ENCODE measurements at regions not wholly inside any gene's neighbourhood (a gene's known extent, or its start where the extent isn't known, plus 50 kb on each side); places are given as distances from the start of the nearest gene placed in this dataset.
"Not testable (repeated sequence)": the region's sequence is repeated elsewhere in the genome, so short reads cannot be mapped to it uniquely, and the experiment has no call there.

- DNase-seq (ENCODE audit: low spot score): no peak
Observed at GRCh38 chr11:23869671-23870070, 627.2 kb upstream of the LUZP2 start.

GRCh38 chr11:23873406-23873805 lies 623.4 kb upstream of the LUZP2 start:
- no peak for DNase-seq (ENCODE audit: low spot score)

GRCh38 chr11:23875176-23875850 lies 621.5 kb upstream of the LUZP2 start:
- no peak for DNase-seq (ENCODE audit: low spot score)

DNA sequence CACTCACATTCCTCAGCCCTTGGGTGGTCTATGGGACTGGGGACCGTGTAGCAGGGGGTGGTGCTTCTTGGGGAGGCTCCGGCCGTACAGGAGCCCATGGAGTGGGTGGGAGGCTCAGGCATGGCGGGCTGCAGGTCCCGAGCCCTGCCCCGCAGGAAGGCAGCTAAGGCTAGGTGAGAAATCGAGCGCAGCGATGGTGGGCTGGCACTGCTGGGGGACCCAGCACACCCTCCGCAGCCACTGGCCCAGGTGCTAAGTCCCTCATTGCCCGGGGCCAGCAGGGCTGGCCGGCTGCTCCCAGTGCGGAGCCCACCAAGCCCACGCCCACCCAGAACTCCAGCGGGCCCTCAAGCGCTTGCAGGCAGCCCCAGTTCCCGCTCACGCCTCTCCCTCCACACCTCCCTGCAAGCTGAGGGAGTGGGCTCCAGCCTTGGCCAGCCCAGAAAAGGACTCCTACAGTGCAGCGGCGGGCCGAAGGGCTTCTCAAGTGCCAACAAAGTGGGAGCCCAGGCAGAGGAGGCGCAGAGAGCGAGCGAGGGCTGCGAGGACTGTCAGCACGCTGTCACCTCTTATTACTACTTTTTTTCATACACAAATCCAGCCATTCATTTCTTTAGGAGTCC lies 613.3 kb upstream of the LUZP2 start:
- not testable (repeated sequence) for DNase-seq (ENCODE audit: low spot score)

DNA sequence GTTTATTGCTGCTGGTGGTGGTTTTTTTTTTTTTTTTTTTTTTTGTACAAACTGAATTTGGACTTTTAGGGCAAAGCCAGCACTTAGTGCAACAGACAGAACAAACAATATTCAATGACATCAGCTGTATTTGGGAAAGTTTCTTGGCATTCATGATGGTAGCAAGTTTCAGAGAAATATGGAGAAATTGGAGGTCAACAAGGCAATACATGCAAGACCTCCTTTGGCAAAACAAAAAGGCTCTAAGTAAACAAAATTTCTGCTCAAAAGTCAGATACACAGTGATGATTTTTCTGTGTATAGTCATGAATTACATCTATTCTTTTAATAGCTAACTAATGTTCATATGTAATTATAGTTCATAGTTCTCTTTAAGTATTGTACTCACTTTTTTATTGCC lies 612.5 kb upstream of the LUZP2 start:
- DNase-seq (ENCODE audit: low spot score): no peak

GRCh38 chr11:23885801-23886200 lies 611.1 kb upstream of the LUZP2 start:
- no peak for DNase-seq (ENCODE audit: low spot score)

DNA sequence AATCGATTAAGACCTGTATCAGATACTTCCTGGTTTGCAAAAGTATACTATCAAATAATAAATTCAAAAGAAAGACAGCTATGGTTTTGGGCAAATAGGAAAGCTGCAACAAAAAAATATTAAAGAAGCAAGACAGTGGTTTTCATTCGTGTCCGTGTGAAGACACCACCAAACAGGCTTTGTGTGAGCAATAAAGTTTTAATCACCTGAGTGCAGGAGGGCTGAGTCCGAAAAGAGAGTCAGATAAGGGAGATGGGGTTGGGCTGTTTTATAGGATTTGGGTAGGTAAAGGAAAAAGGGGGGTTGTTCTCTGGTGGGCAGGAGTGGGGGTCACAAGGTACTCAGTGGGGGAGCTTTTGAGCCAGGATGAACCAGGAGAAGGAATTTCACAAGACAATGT lies 609.7 kb upstream of the LUZP2 start:
- not testable (repeated sequence) for DNase-seq (ENCODE audit: low spot score)

- DNase-seq (ENCODE audit: low spot score): no peak
Observed at GRCh38 chr11:23893126-23893525, 603.7 kb upstream of the LUZP2 start.

- peak; percentile 3 for DNase-seq (ENCODE audit: low spot score)
Observed at GRCh38 chr11:23897453-23898286, 599.2 kb upstream of the LUZP2 start.

DNA sequence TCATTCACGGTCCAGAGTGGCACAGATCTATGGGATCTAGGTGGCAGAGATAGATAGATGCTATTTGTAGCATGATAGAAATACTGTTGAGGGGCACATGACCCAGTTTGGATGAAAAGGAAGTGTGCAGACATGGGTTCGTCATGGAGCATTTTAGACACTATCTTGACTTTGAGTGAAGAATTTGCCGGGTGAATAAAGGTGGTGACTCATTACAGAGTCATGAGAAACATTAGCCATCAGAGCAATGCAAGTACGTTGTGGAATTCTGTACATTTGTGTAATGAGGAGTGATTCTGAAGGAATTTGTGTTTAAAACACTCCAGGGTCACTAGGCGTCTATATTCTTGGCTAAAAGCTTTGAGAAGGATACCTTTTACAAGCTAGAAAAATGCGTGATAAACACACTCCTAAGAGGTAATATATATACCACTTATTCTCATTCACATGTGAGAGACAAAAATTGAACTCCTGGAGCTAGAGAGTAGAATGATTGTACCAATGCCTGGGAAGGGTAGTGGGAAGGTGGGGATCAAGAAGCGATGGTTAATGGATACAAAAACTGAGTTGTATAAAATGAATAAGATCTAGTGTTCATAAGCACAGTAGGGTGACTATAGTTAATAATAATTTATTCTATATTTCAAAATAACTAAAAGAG lies 593.7 kb upstream of the LUZP2 start:
- DNase-seq (ENCODE audit: low spot score): peak; percentile 30

DNA sequence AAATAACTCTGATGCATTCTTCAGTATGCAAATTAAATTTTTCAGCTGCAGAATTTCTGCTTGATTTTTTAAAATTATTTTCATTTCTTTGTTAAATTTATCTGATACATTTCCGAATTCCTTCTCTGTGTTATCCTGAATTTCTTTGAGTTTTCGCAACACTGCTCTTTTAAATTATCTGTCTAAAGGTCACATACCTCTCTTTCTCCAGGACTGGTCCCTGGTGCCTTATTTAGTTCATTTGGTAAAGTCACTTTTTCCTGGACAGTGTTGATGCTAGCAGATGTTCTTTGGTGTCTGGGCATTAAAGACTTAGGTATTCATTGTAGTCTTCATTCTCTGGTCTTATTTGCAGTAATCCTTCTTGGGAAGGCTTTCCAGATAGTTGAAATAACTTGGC lies 577.4 kb upstream of the LUZP2 start:
- DNase-seq (ENCODE audit: low spot score): no peak

DNA sequence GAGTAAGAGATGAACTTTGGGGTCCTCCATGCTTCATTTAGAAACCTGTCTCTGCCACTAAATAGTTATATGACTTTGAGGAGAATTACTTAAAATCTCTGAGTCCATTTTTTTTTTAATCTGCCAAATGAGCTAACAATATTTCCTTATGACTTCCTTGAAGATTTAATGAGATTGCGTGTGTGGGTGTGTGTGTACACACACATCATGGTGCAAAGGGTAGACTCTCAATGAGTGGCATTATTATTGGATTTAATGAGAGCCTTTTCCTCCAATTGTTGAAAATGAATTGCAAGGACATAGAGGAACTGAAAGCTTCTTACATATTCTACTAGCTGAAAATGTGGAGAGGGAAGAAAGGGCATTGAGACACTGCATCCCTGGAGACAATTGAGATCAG lies 573.5 kb upstream of the LUZP2 start:
- DNase-seq (ENCODE audit: low spot score): peak; percentile 2

DNA sequence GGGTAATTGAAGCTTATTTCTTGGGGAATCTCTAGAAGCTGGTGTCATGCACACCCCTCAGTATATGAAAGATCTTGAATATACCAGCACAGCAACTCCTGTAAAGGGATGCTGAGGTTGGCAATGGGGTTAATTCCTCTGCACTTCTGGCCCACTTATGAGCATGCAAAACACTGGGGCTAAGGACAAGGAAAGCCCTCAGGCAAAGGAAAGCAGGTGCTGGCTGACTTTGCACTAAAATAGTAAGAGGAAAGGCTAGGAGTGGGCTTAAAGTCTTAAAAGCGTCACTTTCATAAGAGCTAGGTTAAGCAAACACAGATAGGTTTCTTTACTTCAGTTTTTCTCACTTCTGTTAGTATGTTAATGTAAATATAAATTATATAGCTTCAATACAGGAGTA lies 572.6 kb upstream of the LUZP2 start:
- no peak for DNase-seq (ENCODE audit: low spot score)

- DNase-seq (ENCODE audit: low spot score): no peak
Observed at GRCh38 chr11:23931443-23931842, 565.4 kb upstream of the LUZP2 start.

- no peak for DNase-seq (ENCODE audit: low spot score)
Observed at GRCh38 chr11:23932485-23932898, 564.4 kb upstream of the LUZP2 start.

DNA sequence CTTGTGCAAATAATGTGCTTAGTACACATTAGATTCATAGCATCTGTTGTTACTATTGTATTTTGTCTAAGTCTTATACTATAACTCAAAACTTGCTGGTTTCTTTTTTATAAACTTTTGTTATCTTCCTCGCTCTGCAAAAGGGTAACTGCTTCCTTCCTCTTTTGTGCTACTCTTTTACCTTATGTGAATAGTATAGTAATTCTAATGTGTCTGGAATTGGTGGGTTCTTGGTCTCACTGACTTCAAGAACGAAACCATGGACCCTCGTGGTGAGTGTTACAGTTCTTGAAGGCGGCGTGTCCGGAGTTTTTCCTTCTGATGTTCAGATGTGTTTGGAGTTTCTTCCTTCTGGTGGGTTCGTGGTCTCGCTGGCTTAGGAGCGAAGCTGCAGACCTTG lies 563.1 kb upstream of the LUZP2 start:
- DNase-seq (ENCODE audit: low spot score): no peak

DNA sequence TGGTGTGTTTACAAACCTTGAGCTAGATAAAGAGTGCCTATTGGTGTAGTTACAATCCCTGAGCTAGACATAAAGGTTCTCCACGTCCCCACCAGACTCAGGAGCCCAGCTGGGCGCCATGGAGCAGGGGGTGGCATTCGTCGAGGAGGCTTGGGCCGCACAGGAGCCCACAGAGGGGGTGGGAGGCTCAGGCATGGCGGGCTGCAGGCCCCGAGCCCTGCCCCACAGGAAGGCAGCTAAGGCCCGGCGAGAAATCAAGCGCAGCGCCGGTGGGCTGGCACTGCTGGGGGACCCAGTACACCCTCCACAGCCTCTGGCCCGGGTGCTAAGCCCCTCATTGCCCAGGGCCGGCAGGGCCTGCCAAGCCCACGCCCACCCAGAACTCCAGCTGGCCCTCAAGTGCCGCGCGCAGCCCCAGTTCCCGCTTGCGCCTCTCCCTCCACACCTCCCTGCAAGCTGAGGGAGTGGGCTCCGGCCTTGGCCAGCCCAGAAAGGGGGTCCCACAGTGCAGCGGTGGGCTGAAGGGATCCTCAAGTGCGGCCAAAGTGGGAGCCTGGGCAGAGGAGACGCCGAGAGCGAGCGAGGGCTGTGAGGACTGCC lies 562.1 kb upstream of the LUZP2 start:
- DNase-seq (ENCODE audit: low spot score): not testable (repeated sequence)

- not testable (repeated sequence) for DNase-seq (ENCODE audit: low spot score)
Observed at GRCh38 chr11:23942117-23942815, 554.6 kb upstream of the LUZP2 start.

DNA sequence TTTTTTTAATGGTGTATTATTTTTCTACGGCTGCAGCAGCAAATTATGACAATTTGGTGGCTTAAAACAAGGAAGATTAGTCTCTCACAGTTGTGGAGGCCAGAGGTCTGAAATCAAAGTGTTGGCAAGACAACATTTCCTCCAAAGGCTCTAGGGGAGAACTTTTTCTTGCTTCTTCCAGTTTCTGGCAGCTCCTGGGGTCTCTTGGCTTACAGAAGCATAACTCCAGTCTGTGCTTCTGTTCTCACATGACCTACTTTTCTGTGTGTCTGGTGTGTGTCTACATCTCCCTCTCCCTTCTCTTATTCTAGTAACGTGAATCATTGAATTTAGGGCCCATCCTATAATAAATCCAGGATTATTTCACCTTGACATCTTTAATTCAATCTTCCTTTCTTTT lies 551.9 kb upstream of the LUZP2 start:
- DNase-seq (ENCODE audit: low spot score): no peak

- no peak for DNase-seq (ENCODE audit: low spot score)
Observed at GRCh38 chr11:23947883-23948282, 549.0 kb upstream of the LUZP2 start.

- DNase-seq (ENCODE audit: low spot score): no peak
Observed at GRCh38 chr11:23948851-23949250, 548.0 kb upstream of the LUZP2 start.
